MM.1S (cell line): ENCODE measurements at regions not wholly inside any gene's neighbourhood (a gene's known extent, or its start where the extent isn't known, plus 50 kb on each side); places are given as distances from the start of the nearest gene placed in this dataset.

Experiments
- DNase-seq: peaks from one replicate; pipeline ENCODE4 v3.0.0-alpha.2; 2015
- H2AFZ ChIP-seq: fragments of 300-600 bp; sonication (generic); 2 replicates; pipeline ENCODE4 v1.6.0; 2016; ENCODE audit warnings: antibody characterized with exemption, low read length
- H3F3A ChIP-seq: fragments of 300-600 bp; sonication (generic); 2 replicates; pipeline ENCODE4 v1.6.1; 2016; ENCODE audit warnings: mild to moderate bottlenecking, antibody characterized with exemption, low read length, moderate library complexity, mixed read lengths; ENCODE audit not compliant: insufficient read depth
- H3K27ac ChIP-seq: fragments of 300-600 bp; sonication (generic); 2 replicates; pipeline ENCODE4 v1.5.1; 2016; ENCODE audit warnings: mild to moderate bottlenecking, low read length
- H3K27me3 ChIP-seq: fragments of 300-600 bp; sonication (generic); replicated peaks from 2 replicates; pipeline ENCODE4 v1.6.0; 2016; ENCODE audit warnings: low read length; ENCODE audit not compliant: insufficient read depth
- H3K36me3 ChIP-seq: fragments of 300-600 bp; sonication (generic); replicated peaks from 2 replicates; pipeline ENCODE4 v1.6.1; 2016; ENCODE audit warnings: mild to moderate bottlenecking, low read length, mixed read lengths; ENCODE audit not compliant: insufficient read depth
- H3K4me1 ChIP-seq: fragments of 300-600 bp; sonication (generic); 2 replicates; pipeline ENCODE4 v1.6.1; 2016; ENCODE audit warnings: low read length, mixed read lengths
- H3K4me2 ChIP-seq: fragments of 300-600 bp; sonication (generic); 2 replicates; pipeline ENCODE4 v1.6.0; 2016; ENCODE audit warnings: low read depth, low read length
- H3K4me3 ChIP-seq: fragments of 300-600 bp; sonication (generic); 2 replicates; pipeline ENCODE4 v1.5.1; 2016; ENCODE audit warnings: low read length, mixed read lengths
- H3K79me2 ChIP-seq: fragments of 300-600 bp; sonication (generic); 2 replicates; pipeline ENCODE4 v1.6.1; 2016; ENCODE audit warnings: mixed run types, low read length, mixed read lengths
- H3K9ac ChIP-seq: fragments of 300-600 bp; sonication (generic); 2 replicates; pipeline ENCODE4 v1.6.1; 2016; ENCODE audit warnings: low read length, mixed read lengths
- H3K9me2 ChIP-seq: fragments of 300-600 bp; sonication (generic); replicated peaks from 2 replicates; pipeline ENCODE4 v1.6.1; 2016; ENCODE audit warnings: mild to moderate bottlenecking, low read length, mixed read lengths; ENCODE audit not compliant: insufficient read depth
- H3K9me3 ChIP-seq: fragments of 300-600 bp; sonication (generic); replicated peaks from 2 replicates; pipeline ENCODE4 v1.6.1; 2016; ENCODE audit warnings: mild to moderate bottlenecking, low read length, mixed read lengths; ENCODE audit not compliant: insufficient read depth
- H4K20me1 ChIP-seq: fragments of 300-600 bp; sonication (generic); 2 replicates; pipeline ENCODE4 v1.6.1; 2016; ENCODE audit warnings: mild to moderate bottlenecking, low read length, moderate library complexity, mixed read lengths; ENCODE audit not compliant: insufficient read depth
- CTCF ChIP-seq: fragments of 300-600 bp; sonication (generic); IDR thresholded peaks from 2 replicates; pipeline ENCODE4 v1.5.1; 2016; ENCODE audit warnings: antibody characterized with exemption, low read length, mixed read lengths
- EZH2 ChIP-seq: fragments of 300-600 bp; sonication (generic); optimal IDR thresholded peaks from 2 replicates; pipeline ENCODE3; 2017; ENCODE audit warnings: low read depth, mild to moderate bottlenecking, antibody characterized with exemption, low read length, mixed read lengths
- EZH2phosphoT487 ChIP-seq: fragments of 300-600 bp; sonication (generic); IDR thresholded peaks from 2 replicates; pipeline ENCODE4 v1.6.1; 2018; ENCODE audit warnings: antibody characterized with exemption, low read length

- Histone ChIP-seq H3K79me2 (no peaks in the 10 kb centered on the region), H3F3A (no peaks in the 10 kb centered on the region), H3K4me1 (no peaks in the 10 kb centered on the region), H4K20me1 (no peaks in the 10 kb centered on the region), H3K9me2 (no peaks in the 10 kb centered on the region), H3K9me3 (no peaks in the 10 kb centered on the region), H3K4me2 (no peak overlapping the region), H3K4me3 (no peak overlapping the region), H3K36me3 (no peaks in the 10 kb centered on the region), H3K27ac (no peak overlapping the region), H3K9ac (no peak overlapping the region), H3K27me3 (no peaks in the 10 kb centered on the region), H2AFZ (no peak overlapping the region)
- DNase-seq = no peak
- TF ChIP-seq EZH2phosphoT487 (no peak), EZH2 (no peak)
Observed at GRCh38 chr2:220191737-220192136, 564.3 kb downstream of the SLC4A3 start.

- Histone ChIP-seq H3K27ac (no peak overlapping the region), H3K36me3 (no peaks in the 10 kb centered on the region), H3K27me3 (no peaks in the 10 kb centered on the region), H4K20me1 (no peaks in the 10 kb centered on the region), H2AFZ (no peak overlapping the region), H3K9me2 (no peaks in the 10 kb centered on the region), H3F3A (no peaks in the 10 kb centered on the region), H3K4me3 (no peak overlapping the region), H3K9ac (no peak overlapping the region), H3K4me1 (no peaks in the 10 kb centered on the region), H3K4me2 (no peak overlapping the region), H3K79me2 (no peaks in the 10 kb centered on the region), H3K9me3 (no peaks in the 10 kb centered on the region)
- no peak for DNase-seq
- no peak for TF ChIP-seq CTCF
- no peak for TF ChIP-seq EZH2
Observed at GRCh38 chr2:220192994-220193753, 565.7 kb downstream of the SLC4A3 start.

- Histone ChIP-seq H2AFZ (no peak overlapping the region), H3K79me2 (no peaks in the 10 kb centered on the region), H3K9ac (no peak overlapping the region), H3F3A (no peaks in the 10 kb centered on the region), H4K20me1 (no peaks in the 10 kb centered on the region), H3K9me2 (no peaks in the 10 kb centered on the region), H3K27ac (no peak overlapping the region), H3K4me1 (no peaks in the 10 kb centered on the region), H3K4me3 (no peak overlapping the region), H3K36me3 (no peaks in the 10 kb centered on the region), H3K9me3 (no peaks in the 10 kb centered on the region), H3K4me2 (no peak overlapping the region), H3K27me3 (no peaks in the 10 kb centered on the region)
- TF ChIP-seq EZH2 (no peak), CTCF (no peak), EZH2phosphoT487 (no peak)
- DNase-seq = no peak
Observed at GRCh38 chr2:220194630-220195584, 567.5 kb downstream of the SLC4A3 start.
